GM23248 (cell line): ENCODE measurements at regions not wholly inside any gene's neighbourhood (a gene's known extent, or its start where the extent isn't known, plus 50 kb on each side); places are given as distances from the start of the nearest gene placed in this dataset.

ENCODE experiments used
- DNase-seq: peaks from one replicate; pipeline ENCODE4 v3.0.0-alpha.2; 2015
- H2AFZ ChIP-seq: fragments of 200-600 bp; sonication (generic); 2 replicates; pipeline ENCODE4 v1.6.1; 2016; ENCODE audit warnings: antibody characterized with exemption
- H3F3A ChIP-seq: fragments of 200-600 bp; sonication (generic); 2 replicates; pipeline ENCODE4 v1.6.1; 2016; ENCODE audit warnings: mild to moderate bottlenecking, antibody characterized with exemption, mixed run types; ENCODE audit not compliant: insufficient read depth
- H3K27ac ChIP-seq: fragments of 200-600 bp; sonication (generic); 2 replicates; pipeline ENCODE4 v1.5.1; 2016; ENCODE audit warnings: mild to moderate bottlenecking
- H3K27me3 ChIP-seq: fragments of 200-600 bp; sonication (generic); replicated peaks from 2 replicates; pipeline ENCODE4 v1.6.1; 2016; ENCODE audit warnings: mild to moderate bottlenecking; ENCODE audit not compliant: insufficient read depth
- H3K36me3 ChIP-seq: fragments of 200-600 bp; sonication (generic); 2 replicates; pipeline ENCODE4 v1.6.1; 2016; ENCODE audit warnings: low read depth, mild to moderate bottlenecking
- H3K4me1 ChIP-seq: fragments of 200-600 bp; sonication (generic); 2 replicates; pipeline ENCODE4 v1.6.1; 2016; ENCODE audit warnings: mild to moderate bottlenecking; ENCODE audit not compliant: insufficient read depth
- H3K4me2 ChIP-seq: fragments of 200-600 bp; sonication (generic); one replicate; pipeline ENCODE4 v1.6.1; 2016; ENCODE audit warnings: mild to moderate bottlenecking; ENCODE audit not compliant: unreplicated experiment
- H3K4me3 ChIP-seq: fragments of 200-600 bp; sonication (generic); 2 replicates; pipeline ENCODE4 v1.5.1; 2016; ENCODE audit warnings: mild to moderate bottlenecking
- H3K79me2 ChIP-seq: fragments of 200-600 bp; sonication (generic); 2 replicates; pipeline ENCODE4 v1.6.1; 2016; ENCODE audit warnings: mild to moderate bottlenecking; ENCODE audit not compliant: insufficient read depth
- H3K9ac ChIP-seq: fragments of 200-600 bp; sonication (generic); 2 replicates; pipeline ENCODE4 v1.6.1; 2016; ENCODE audit warnings: mild to moderate bottlenecking
- H3K9me2 ChIP-seq: fragments of 200-600 bp; sonication (generic); 2 replicates; pipeline ENCODE4 v1.6.1; 2016; ENCODE audit warnings: mixed run types, mild to moderate bottlenecking, moderate library complexity; ENCODE audit not compliant: insufficient read depth
- H3K9me3 ChIP-seq: fragments of 200-600 bp; sonication (generic); one replicate; pipeline ENCODE4 v1.6.1; 2017; ENCODE audit warnings: low read depth
- H4K20me1 ChIP-seq: fragments of 200-600 bp; sonication (generic); 2 replicates; pipeline ENCODE4 v1.6.0; 2016; ENCODE audit not compliant: insufficient read depth
- EZH2 ChIP-seq: fragments of 200-600 bp; sonication (generic); IDR thresholded peaks from 2 replicates; pipeline ENCODE4 v1.6.1; 2018; ENCODE audit warnings: antibody characterized with exemption, mild to moderate bottlenecking; ENCODE audit not compliant: insufficient read depth, poor library complexity, severe bottlenecking
- EZH2phosphoT487 ChIP-seq: fragments of 200-600 bp; sonication (generic); IDR thresholded peaks from 2 replicates; pipeline ENCODE4 v1.6.1; 2018; ENCODE audit warnings: antibody characterized with exemption, moderate library complexity, mild to moderate bottlenecking, low read depth; ENCODE audit not compliant: insufficient read depth
- WGBS, 2 experiments: methylation state at CpG; one replicate each; pipeline ENCODE4 v1.1.6; 2015 to 2017; ENCODE audit warnings: low lambda C conversion rate in 2 of 2, low coverage in 1 of 2; ENCODE audit errors: missing lambda C conversion rate in 2 of 2; 5-methylcytosine and 5-hydroxymethylcytosine counted together
- in situ Hi-C: fragments of 300-500 bp; cut with MboI; formaldehyde crosslinking; loops from 2 replicates; pipeline ENCODE4 v1.15.0; 2020

DNA sequence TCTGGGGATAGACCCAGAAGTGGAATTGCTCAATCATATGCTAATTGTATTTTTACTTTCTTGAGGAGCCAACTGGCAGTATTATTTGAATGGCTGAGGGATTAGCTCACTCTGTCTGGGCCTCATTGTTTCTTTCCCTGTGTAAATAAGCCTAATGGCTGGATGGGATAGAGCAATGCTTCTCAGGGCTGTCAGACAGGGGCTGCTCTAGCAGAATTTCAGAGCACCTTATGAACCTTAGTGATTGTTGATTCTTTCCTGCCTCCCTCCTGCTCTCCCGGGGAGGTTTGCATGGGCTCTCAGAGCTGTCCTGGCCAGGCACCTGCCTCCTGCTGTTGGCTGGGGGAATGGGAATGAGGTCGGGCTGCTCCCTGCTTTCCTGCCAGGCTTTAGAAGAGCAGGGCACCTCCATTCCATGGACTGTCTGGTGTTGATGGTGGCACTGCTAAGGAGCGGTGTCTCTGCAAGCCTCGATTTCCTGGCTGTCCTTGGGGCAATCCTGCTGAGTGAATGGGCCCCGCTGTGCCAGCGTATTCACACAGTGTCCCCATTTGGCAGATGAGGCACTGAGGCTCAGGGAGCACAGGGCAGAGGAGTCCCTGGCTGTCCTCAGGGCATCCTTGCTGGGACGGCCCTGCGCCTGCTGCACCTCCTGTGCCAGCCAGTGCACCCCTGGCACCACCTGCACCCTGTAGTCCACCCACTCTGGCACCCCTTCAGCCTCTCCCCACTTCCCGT, 468.2 kb upstream of the HS6ST1 start:
- H4K20me1 ChIP-seq: no peaks in the 10 kb centered on the region
- in situ Hi-C loops: no loop called here
- no peaks in the 10 kb centered on the region for H3K79me2 ChIP-seq
- no peaks in the 10 kb centered on the region for H3K9me3 ChIP-seq
- WGBS, 2 experiments: 43 to 55% methylated on average over 7 to 9 of the region's 9 CpGs
- H3K9ac ChIP-seq: no peak overlapping the region
- no peaks in the 10 kb centered on the region for H3K27me3 ChIP-seq
- no peaks in the 10 kb centered on the region for H3F3A ChIP-seq
- no peak overlapping the region for H3K4me2 ChIP-seq
- DNase-seq: peak; percentile 27
- H3K9me2 ChIP-seq: no peaks in the 10 kb centered on the region
- TF ChIP-seq EZH2: no peak
- no peak for TF ChIP-seq EZH2phosphoT487
- no peak overlapping the region for H3K4me3 ChIP-seq
- no peak overlapping the region for H2AFZ ChIP-seq
- no peak overlapping the region for H3K27ac ChIP-seq
- no peaks in the 10 kb centered on the region for H3K36me3 ChIP-seq
- no peaks in the 10 kb centered on the region for H3K4me1 ChIP-seq

DNA sequence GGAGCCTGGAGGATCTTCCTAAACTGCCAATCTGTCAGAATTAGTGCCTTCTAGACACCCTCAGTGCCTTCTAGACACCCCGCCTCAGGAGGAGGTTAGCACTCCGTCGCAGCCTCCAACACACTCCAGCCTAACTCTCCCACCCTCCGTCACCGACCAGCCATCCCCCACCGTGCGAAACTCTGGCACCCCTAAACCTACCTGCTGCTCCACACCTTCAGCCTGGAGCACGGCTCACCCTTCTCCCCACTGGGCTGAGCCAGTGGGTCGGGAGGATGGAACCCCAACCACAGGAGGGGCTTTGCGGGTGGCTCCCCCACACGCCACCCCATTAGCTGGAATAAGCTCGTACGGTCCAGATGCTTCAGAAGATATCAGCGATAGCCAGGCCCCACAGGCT, 468.9 kb upstream of the HS6ST1 start:
- Histone ChIP-seq H3K4me2 (no peak overlapping the region), H4K20me1 (no peaks in the 10 kb centered on the region), H3K9ac (no peak overlapping the region), H3K4me1 (no peaks in the 10 kb centered on the region), H3K9me3 (no peaks in the 10 kb centered on the region), H3K4me3 (no peak overlapping the region), H3K27me3 (no peaks in the 10 kb centered on the region), H3K27ac (no peak overlapping the region), H3K36me3 (no peaks in the 10 kb centered on the region), H2AFZ (no peak overlapping the region), H3F3A (no peaks in the 10 kb centered on the region), H3K79me2 (no peaks in the 10 kb centered on the region), H3K9me2 (no peaks in the 10 kb centered on the region)
- in situ Hi-C loops: no loop called here
- no peak for TF ChIP-seq EZH2phosphoT487
- 73 to 77% methylated on average over 13 to 14 of the region's 14 CpGs for WGBS, 2 experiments
- no peak for DNase-seq

DNA sequence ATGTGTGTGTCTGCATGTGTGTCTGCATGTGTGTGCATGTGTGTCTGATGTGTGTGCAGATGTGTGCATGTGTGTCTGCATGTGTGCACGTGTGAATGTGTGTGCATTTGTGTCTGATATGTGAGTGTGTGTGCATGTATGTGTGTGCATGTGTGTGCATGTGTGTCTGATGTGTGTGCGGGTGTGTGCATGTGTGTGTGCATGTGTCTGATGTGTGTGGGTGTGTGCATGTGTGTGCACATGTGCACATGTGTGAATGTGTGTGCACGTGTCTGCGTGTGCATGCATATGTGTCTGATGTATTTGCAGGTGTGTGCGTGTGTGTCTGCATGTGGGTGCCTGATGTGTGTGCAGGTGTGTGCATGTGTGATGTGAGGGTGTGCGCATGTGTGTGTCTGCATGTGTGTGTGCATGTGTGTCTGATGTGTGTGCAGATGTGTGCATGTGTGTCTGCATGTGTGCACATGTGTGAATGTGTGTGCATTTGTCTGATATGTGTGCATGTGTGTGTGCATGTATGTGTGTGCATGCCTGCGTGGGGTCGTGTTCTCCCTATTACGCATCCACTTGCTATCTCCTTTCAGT, 470.1 kb upstream of the HS6ST1 start:
- H3K4me2 ChIP-seq: no peak overlapping the region
- H3K36me3 ChIP-seq: no peaks in the 10 kb centered on the region
- no peak for TF ChIP-seq EZH2phosphoT487
- TF ChIP-seq EZH2: no peak
- no peak overlapping the region for H3K4me3 ChIP-seq
- H2AFZ ChIP-seq: no peak overlapping the region
- no peak overlapping the region for H3K9ac ChIP-seq
- H3K79me2 ChIP-seq: no peaks in the 10 kb centered on the region
- in situ Hi-C loops: no loop called here
- no peak for DNase-seq
- H3K27me3 ChIP-seq: no peaks in the 10 kb centered on the region
- H3F3A ChIP-seq: no peaks in the 10 kb centered on the region
- no peaks in the 10 kb centered on the region for H3K4me1 ChIP-seq
- no peaks in the 10 kb centered on the region for H3K9me2 ChIP-seq
- no peaks in the 10 kb centered on the region for H4K20me1 ChIP-seq
- 52 to 59% methylated on average over 7 to 9 of the region's 9 CpGs for WGBS, 2 experiments
- no peaks in the 10 kb centered on the region for H3K9me3 ChIP-seq
- no peak overlapping the region for H3K27ac ChIP-seq

DNA sequence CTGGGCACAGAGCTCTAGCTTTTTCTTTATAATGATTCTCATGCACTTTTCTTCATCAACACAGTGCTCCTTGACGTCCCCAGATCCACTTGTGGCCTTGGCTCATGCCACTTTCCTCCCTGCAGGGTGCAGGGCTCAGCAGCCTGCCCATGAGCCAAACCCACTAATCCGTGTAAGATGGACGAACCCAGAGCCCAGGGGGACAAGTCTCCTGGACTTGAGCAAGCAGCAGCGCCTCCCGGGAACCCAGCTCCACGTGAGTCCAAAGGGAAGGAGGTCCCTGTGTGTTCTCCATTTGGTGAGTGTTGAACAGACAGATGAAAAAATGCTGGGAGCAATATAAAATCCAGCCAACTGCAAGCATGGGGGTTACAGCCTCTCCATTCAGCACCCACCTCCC, 470.6 kb upstream of the HS6ST1 start:
- in situ Hi-C loops: no loop called here
- 16 to 25% methylated on average over 6 of the region's 6 CpGs for WGBS, 2 experiments

More for the DNA sequence above, 470.6 kb upstream of the HS6ST1 start:
- Histone ChIP-seq H3K9ac (no peak overlapping the region), H3K9me2 (no peaks in the 10 kb centered on the region), H4K20me1 (no peaks in the 10 kb centered on the region), H3K9me3 (no peaks in the 10 kb centered on the region), H2AFZ (no peak overlapping the region), H3F3A (no peaks in the 10 kb centered on the region), H3K4me3 (no peak overlapping the region), H3K4me2 (no peak overlapping the region), H3K27ac (no peak overlapping the region), H3K27me3 (no peaks in the 10 kb centered on the region), H3K79me2 (no peaks in the 10 kb centered on the region), H3K36me3 (no peaks in the 10 kb centered on the region), H3K4me1 (no peaks in the 10 kb centered on the region)
- DNase-seq: no peak
- TF ChIP-seq EZH2phosphoT487 (no peak), EZH2 (no peak)
